Hematopoietic multipotent progenitor cell treated with erythropoietin and hydrocortisone succinate and interleukin-3 and kit ligand, for 17 days (in vitro differentiated cells): ENCODE measurements at regions not wholly inside any gene's neighbourhood (a gene's known extent, or its start where the extent isn't known, plus 50 kb on each side); places are given as distances from the start of the nearest gene placed in this dataset.
"Not testable (repeated sequence)": the region's sequence is repeated elsewhere in the genome, so short reads cannot be mapped to it uniquely, and the experiment has no call there.

Experiments used
- DNase-seq: peaks from one replicate; pipeline ENCODE4 v3.0.0-alpha.2; 2015; ENCODE audit warnings: low spot score

GRCh38 chr10:44567471-44567870 lies 182.6 kb upstream of the CXCL12 start:
- no peak for DNase-seq

- DNase-seq = no peak
Observed at GRCh38 chr10:44569193-44570091, 184.5 kb upstream of the CXCL12 start.

GRCh38 chr10:44571701-44572100 lies 186.8 kb upstream of the CXCL12 start:
- DNase-seq = no peak

DNA sequence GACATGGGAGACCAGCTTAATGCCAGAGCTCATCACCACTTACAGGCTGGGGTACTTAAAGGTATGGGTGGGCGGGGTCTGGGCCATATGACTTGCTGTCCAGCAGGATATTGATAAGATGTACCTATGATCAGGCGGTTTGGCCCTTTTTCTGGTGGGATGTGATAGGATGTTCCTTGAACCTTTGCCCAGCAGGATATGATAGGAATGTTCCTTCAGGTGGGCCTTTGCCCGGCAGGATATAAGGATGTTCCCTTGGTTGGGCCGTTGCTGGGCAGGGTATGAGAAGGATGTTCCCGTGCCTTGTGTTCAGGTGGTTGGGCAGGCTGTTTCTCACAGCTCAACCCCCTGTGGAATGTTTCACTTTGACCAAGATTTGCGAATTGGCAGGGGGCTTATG lies 187.2 kb upstream of the CXCL12 start:
- DNase-seq = no peak

- no peak for DNase-seq
Observed at GRCh38 chr10:44573821-44574220, 188.9 kb upstream of the CXCL12 start.

GRCh38 chr10:44574596-44575480 lies 189.9 kb upstream of the CXCL12 start:
- no peak for DNase-seq

DNA sequence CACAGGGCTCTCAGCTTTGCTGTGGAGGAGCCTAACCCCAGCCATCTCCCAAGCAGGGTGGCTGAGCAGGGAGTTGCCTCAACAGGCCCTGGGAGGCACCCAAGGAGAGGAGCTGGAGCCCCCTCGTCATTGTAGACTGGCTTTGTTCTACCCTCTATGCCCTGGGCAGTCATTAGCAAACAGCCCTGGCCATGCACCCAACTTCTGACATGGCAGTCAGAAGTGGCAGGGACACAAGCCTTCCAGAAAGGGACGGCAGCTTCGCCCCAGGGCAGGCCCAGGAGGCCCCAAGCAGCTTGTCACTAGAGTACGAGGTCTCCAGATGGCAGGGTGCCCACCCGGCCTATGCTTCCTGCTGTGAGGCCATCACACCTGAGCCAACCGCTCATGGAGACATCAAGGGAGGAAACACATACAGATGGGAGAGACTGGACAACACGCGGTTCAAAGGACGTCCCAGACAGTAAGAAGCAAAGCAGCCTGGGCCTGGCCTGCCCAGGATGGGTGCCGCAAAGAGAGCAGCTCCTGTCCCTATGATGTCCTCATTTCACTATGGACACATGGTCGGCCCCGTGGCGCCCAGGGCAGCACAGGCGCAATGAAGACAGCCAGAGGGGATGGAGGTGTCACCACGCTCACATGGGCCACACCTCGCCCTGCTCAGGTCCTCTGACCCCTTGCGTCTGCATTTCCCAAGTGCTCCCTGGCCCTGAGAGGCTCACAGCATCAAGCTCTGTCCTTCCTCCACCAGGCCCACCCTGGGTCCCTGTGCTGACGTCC lies 190.9 kb upstream of the CXCL12 start:
- DNase-seq = no peak

DNA sequence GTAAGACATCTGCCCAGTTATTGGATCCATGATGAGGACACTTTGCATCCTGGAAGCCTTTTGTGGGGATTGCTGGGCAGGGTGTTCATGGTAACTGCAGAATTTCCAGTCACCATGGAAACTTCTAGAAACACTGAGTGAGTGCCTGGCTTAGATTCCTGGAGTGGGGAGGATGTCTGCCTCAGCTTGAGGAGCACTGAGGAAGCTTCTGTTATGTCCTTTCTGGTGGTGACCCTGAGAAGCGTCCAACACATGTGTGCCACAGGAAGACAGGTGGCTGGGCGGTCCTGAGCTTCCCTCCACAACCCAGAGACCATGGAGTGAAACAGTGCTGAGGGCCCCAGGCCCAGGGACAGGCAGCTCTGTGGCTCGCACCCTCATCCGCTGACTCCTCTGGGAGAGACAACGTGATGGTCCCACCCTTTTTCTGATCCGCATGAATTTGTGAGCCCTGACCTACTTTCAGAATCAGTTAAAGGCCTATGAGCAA lies 191.8 kb upstream of the CXCL12 start:
- DNase-seq = no peak

GRCh38 chr10:44577533-44577932 lies 192.6 kb upstream of the CXCL12 start:
- DNase-seq = no peak

DNA sequence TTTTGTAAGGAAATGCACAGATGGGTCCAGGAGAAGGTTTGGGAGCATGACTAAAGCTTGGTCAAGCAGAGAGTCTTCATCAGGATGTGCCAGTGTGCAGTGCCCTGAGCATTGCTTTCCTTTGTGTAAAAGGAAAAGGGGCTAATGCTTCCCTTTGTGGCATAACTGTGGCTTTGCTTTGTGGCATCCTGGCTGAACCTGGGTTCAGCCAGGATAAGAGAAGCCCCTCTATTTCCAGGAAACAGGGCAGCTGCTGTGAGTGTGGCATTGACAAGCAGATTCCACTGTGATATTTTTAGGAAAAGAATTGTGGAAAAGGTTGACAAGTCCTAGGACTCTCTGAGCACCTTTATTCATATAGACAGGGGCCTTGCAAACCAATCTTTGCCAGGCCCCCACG lies 193.4 kb upstream of the CXCL12 start:
- DNase-seq = no peak

- not testable (repeated sequence) for DNase-seq
Observed at GRCh38 chr10:44578963-44579362, 194.1 kb upstream of the CXCL12 start.

DNA sequence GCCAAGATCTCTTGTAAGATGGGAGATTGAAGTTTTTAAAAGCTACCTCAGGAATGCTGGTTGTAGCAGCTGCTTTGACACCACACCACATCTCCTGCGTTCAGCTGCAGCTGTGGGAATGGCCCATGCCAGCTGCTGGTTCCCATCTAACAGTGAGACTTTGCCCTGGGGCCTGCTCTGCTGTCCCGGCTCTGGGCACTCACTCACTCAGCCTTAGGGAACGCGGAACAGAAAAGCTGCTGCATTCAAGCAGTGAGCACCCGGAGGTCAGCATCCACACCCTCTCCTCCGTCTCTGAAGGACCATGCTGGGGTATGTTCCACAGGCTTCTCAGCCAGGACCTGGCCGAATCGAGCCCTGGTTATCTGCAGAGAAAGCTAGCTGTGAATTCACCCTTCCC lies 197.1 kb upstream of the CXCL12 start:
- no peak for DNase-seq

DNA sequence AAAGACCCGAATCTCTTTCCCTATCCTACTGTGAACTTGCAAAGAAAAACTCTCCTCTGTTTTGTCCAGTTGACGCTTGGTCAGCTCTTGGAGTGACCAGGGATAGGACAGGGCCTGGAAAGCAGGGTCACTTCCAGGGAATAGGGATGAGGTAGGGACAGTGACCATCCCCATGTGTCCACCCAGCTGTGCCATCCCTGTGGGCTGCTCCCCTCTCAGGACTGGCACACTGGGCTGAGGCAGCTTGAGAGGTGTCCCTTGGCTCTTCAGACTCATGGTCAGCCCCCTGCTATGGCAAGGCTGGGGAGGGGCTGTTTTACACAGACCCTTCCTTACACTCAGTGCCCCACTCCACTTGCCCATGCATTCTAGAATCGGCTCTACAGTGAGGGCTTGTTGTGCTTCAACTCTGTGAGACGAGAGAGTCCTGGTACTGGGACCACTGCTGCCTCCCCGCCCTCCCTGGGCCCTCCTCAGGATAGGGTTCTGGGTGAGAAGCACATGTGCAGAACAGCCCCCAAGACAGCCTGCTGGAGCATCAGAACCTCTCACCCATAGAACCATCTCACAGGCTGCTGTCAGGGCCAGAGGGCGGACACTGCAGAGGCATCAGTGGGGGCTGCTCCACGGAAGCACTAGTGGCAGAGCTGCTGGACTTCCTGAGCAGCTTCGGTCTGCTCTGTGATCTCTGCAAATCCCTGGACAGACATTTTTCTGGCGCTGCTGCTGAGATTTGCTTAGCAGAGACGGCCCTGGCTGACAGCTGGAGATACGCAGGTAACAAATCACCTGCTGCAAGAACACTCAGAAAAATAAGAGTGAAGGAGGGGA lies 202.8 kb upstream of the CXCL12 start:
- DNase-seq = no peak

DNA sequence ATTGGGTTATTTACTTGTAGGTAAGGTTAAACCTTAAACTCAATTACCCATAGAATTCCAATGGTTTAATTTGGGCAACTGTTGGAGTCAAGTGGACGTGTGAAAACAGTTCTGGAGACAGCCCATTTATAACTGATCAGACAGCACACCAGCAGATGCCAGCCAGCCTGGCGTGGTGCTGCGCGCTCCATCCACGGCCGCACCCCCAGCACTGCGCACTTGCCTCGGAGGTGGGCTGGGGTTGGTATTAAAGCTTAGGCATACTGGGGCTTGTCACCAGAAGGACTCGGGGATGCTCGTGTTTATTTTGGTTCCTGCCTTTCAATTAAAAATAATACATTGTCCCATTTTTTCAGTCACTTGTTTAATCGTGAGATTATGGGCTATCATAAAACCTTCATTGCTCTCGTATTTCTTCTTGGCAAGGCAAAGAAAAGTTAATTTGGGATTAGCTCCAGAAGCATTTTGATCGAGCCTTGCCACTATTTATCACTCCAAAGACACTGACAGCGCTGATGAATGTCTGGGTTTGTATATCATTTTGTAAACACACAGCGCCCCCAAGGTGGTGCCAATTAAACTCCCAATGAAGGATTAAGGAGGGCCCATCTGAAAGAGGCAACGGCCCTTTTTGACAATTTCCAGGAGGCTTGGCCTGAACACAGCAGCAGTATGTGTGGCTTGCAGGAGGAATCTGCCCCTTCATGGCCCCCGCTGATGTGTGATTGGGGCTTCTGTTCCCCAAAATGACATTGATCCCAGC lies 204.5 kb upstream of the CXCL12 start:
- DNase-seq = no peak

GRCh38 chr10:44589944-44590449 lies 205.1 kb upstream of the CXCL12 start:
- no peak for DNase-seq

GRCh38 chr10:44591911-44592310 lies 207.0 kb upstream of the CXCL12 start:
- no peak for DNase-seq

DNA sequence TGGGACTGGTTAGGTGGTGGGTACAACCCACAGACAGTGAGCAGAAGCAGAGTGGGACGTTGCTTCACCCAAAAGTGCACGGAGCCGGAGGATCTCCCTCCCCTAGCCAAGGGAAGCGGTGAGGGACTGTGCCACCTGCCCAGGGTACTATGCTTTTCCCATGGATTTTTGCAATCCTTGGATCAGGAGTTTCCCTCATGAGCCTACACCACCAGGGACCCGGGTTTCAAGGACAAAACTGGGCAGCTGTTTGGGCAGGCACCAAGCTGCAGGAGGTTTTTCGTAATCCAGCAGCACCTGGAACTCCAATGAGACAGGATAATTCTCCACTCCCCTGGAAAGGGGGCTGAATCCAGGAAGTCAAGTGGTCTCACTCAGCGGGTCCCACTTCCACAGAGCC lies 209.1 kb upstream of the CXCL12 start:
- no peak for DNase-seq

DNA sequence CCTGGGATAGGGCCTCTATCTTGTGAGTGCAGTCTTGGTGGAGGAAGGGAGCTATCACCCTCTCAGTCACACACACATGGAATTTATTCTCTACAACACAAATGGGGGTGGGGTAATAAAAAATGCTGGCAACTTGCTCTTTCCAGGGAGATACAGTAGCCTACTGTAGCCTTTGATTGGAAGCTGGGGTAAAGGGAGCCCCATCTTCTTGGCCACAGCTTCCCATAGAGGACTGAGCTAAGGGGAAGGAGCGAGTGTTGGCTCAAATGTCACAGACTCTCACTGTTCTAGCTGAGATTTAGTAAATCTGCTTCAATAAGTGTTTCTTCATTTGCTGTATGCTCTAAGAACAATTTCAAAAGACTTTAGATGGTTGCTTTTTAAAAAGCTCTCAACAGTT lies 222.2 kb upstream of the CXCL12 start:
- no peak for DNase-seq

GRCh38 chr10:44618910-44619309 lies 234.0 kb upstream of the CXCL12 start:
- DNase-seq = no peak

- DNase-seq = no peak
Observed at GRCh38 chr10:44619521-44619920, 234.6 kb upstream of the CXCL12 start.
